ENCODE measurements at regions not wholly inside any gene's neighbourhood (a gene's known extent, or its start where the extent isn't known, plus 50 kb on each side); places are given as distances from the start of the nearest gene placed in this dataset.

GRCh38 chr5:156093024-156093423, 233.9 kb upstream of the SGCD start:
- Histone ChIP-seq H3K4me2 (ENCODE audit: low read depth, low read length) (no peak overlapping the region), H3K9me3 (ENCODE audit: control insufficient read depth, insufficient read depth, low read length) (peaks cover 7% of the 10 kb centered on the region), H2BK5ac (ENCODE audit: low read depth, low read length, poor library complexity, severe bottlenecking) (no peak overlapping the region), H3K36me3 (ENCODE audit: control insufficient read depth, insufficient read depth, low read length) (no peaks in the 10 kb centered on the region), H3K9me1 (ENCODE audit: insufficient read depth, low read length) (0 out of 2 replicates have a peak, but pooled peaks cover 4% of the 10 kb centered on the region), H3K79me1 (ENCODE audit: low read depth in 1 of 2, low read length in 2 of 2) (no peaks in the 10 kb centered on the region), H4K5ac (ENCODE audit: low read depth, low read length) (no peak overlapping the region), H3K18ac (ENCODE audit: low read depth, low read length) (no peak overlapping the region), H2BK20ac (ENCODE audit: low read depth, low read length) (no peak overlapping the region), H2AK9ac (replicated peaks; ENCODE audit: low read depth, low read length, poor library complexity) (no peak overlapping the region), H2BK120ac (ENCODE audit: low read depth, low read length) (no peak overlapping the region), H3K23ac (ENCODE audit: low read depth, low read length) (no peak overlapping the region), H3K27ac (ENCODE audit: insufficient read depth, low read length) (no peak overlapping the region), H3K27me3 (ENCODE audit: control insufficient read depth, insufficient read depth, low read length) (no peaks in the 10 kb centered on the region), H2AFZ (replicated peaks; ENCODE audit: low read length, poor library complexity) (no peak overlapping the region), H3K4ac (ENCODE audit: low read depth, low read length) (no peak overlapping the region), H4K8ac (ENCODE audit: low read depth in 2 of 2, low read length in 2 of 2) (no peak overlapping the region), H2BK15ac (ENCODE audit: low read depth, low read length) (no peak overlapping the region), H4K20me1 (ENCODE audit: insufficient read depth, low read length) (no peaks in the 10 kb centered on the region), H3K56ac (ENCODE audit: extremely low read depth, insufficient read depth, low read length) (no peak overlapping the region), H4K91ac (ENCODE audit: insufficient read depth, low read depth, low read length) (no peak overlapping the region), H3K4me3 (ENCODE audit: insufficient read depth, low read depth, low read length) (no peak overlapping the region), H3K9ac (ENCODE audit: low read depth, low read length) (no peak overlapping the region), H3K4me1 (ENCODE audit: control insufficient read depth, insufficient read depth, low read length) (0 out of 2 replicates have a peak, but pooled peaks cover 3% of the 10 kb centered on the region), H3K14ac (replicated peaks; ENCODE audit: low read depth, low read length) (no peak overlapping the region), H2AK5ac (ENCODE audit: low read depth, low read length) (no peak overlapping the region)
- ATAC-seq (ENCODE audit: low read depth) (no peak), DNase-seq (no peak)
- in situ Hi-C loops (cut with MboI; ENCODE audit: low sequenced_read_pairs), result no loop called here
- WGBS, 2 experiments (ENCODE audit: extremely low coverage in 2 of 2, insufficient read length in 1 of 2), result no CpG with 5 or more reads among the region's 2 CpGs
- dilution Hi-C loops (cut with HindIII; ENCODE audit: low sequenced_read_pairs, unreplicated experiment), result no loop called here
- BruUV-seq (replicated peaks), result no TSS peak
- ChIA-PET CTCF (no interaction called here), POLR2A (ENCODE audit: unreplicated experiment) (no interaction called here)
- intact Hi-C loops (cut with micrococcal nuclease), result no loop called here
- TF ChIP-seq CEBPB (IDR thresholded peaks at IDR 0.05; ENCODE audit: low read depth, low read length), result no peak
- no peak for TF ChIP-seq SMC3 (IDR thresholded peaks at IDR 0.05; ENCODE audit: low read depth, low read length)
- no peak for TF ChIP-seq POLR2A (IDR thresholded peaks at IDR 0.05; ENCODE audit: low read depth, low read length)
- TF ChIP-seq RFX5 (IDR thresholded peaks at IDR 0.05; ENCODE audit: low read depth, low read length), result no peak
- TF ChIP-seq MAFK (IDR thresholded peaks at IDR 0.05; ENCODE audit: low read depth, low read length), result no peak
- TF ChIP-seq FOS (IDR thresholded peaks at IDR 0.05; ENCODE audit: low read depth, low read length), result no peak
- TF ChIP-seq RAD21 (IDR thresholded peaks at IDR 0.05; ENCODE audit: low read length), result no peak
- TF ChIP-seq MAZ (IDR thresholded peaks at IDR 0.05; ENCODE audit: borderline replicate concordance, low read depth, low read length), result no peak
- no peak for TF ChIP-seq RCOR1 (IDR thresholded peaks at IDR 0.05; ENCODE audit: insufficient replicate concordance, low read length)
- no peak for TF ChIP-seq NFE2L2 (IDR thresholded peaks at IDR 0.05; ENCODE audit: low read depth, low read length)
- TF ChIP-seq ELK1 (IDR thresholded peaks at IDR 0.05; ENCODE audit: borderline replicate concordance, low read depth, low read length), result no peak
- no peak for TF ChIP-seq CTCF (conservative IDR thresholded peaks at IDR 0.05; ENCODE audit: low read depth, low read length)
- TF ChIP-seq BHLHE40 (IDR thresholded peaks at IDR 0.05; ENCODE audit: low read depth, low read length), result no peak
- TF ChIP-seq MXI1 (IDR thresholded peaks at IDR 0.05; ENCODE audit: borderline replicate concordance, low read depth, low read length), result no peak
- TF ChIP-seq CHD1 (IDR thresholded peaks at IDR 0.05; ENCODE audit: low read depth, low read length), result no peak
- no peak for TF ChIP-seq USF2 (IDR thresholded peaks at IDR 0.05; ENCODE audit: low read depth, low read length)
